ENCODE measurements at regions not wholly inside any gene's neighbourhood (a gene's known extent, or its start where the extent isn't known, plus 50 kb on each side); places are given as distances from the start of the nearest gene placed in this dataset.

DNA sequence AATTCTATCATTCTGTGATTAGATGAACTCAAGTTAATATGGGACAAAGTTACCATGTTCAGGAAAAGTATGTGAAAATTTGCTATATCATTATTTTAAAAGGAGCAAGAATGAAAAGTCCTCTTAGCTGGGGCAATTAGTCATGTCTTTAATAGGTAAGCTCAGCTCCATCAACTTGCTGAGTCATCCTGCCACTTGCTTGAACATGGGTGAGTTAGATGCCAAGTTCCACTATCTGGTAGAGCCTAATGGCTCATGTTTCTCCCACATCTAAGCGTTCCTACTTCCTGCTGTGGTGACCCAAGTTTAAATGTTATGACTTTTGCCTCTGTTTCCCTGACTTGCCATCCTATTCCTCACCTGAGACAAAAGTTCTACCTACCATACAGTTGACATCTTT lies 276.8 kb downstream of the ZNF674 start:
- TF ChIP-seq, protein P1, sequence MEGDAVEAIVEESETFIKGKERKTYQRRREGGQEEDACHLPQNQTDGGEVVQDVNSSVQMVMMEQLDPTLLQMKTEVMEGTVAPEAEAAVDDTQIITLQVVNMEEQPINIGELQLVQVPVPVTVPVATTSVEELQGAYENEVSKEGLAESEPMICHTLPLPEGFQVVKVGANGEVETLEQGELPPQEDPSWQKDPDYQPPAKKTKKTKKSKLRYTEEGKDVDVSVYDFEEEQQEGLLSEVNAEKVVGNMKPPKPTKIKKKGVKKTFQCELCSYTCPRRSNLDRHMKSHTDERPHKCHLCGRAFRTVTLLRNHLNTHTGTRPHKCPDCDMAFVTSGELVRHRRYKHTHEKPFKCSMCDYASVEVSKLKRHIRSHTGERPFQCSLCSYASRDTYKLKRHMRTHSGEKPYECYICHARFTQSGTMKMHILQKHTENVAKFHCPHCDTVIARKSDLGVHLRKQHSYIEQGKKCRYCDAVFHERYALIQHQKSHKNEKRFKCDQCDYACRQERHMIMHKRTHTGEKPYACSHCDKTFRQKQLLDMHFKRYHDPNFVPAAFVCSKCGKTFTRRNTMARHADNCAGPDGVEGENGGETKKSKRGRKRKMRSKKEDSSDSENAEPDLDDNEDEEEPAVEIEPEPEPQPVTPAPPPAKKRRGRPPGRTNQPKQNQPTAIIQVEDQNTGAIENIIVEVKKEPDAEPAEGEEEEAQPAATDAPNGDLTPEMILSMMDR (IDR thresholded peaks at IDR 0.05; ENCODE audit: borderline replicate concordance, control extremely low read depth, extremely low read depth, insufficient read depth, missing control alignments): no peak
- in situ Hi-C loops (cut with MboI; ENCODE audit: low sequenced_read_pairs, unreplicated experiment): no loop called here
- DNase-seq (ENCODE audit: low spot score): no peak

DNA sequence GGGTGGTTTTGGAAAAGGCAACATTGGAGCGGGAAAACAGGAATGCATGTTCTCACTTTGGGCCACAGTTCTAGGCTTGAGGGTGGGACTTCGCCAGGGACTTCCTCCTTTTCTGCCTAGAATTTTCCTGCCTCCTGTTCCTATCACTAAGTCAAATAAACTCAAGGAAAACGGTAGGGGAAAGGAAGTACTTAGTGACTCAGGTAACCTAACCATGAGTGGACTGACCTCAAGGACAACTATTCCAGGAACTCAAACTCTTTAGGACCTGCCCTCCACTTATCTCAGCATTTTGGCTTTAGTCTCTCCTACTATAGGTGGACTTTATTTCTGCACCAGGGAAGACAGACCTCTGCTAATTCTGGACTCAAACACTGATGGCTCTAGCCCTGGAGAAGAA lies 281.7 kb downstream of the ZNF674 start:
- in situ Hi-C loops (cut with MboI; ENCODE audit: low sequenced_read_pairs, unreplicated experiment): no loop called here
- no peak for DNase-seq (ENCODE audit: low spot score)
- TF ChIP-seq, protein P1 (IDR thresholded peaks at IDR 0.05; ENCODE audit: borderline replicate concordance, control extremely low read depth, extremely low read depth, insufficient read depth, missing control alignments): no peak

DNA sequence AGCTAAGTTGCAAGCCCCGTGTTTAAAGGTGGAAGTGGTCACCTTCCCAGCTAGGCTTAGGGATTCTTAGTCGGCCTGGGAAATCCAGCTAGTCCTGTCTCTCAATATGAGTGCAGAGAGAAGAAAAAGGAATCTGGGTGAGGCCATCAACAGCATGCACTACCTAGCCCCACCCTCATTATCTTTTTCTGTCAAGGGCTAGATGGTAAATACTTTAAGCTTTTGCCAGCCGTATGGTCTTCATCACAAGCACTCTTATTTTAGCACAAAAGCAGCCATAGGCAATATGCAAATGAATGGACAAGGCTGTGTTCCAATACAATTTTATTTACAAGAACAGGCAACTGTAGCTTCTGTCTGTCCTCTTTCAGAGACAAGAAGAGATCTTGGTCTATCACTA lies 282.9 kb downstream of the ZNF674 start:
- TF ChIP-seq, protein P1 (IDR thresholded peaks at IDR 0.05; ENCODE audit: borderline replicate concordance, control extremely low read depth, extremely low read depth, insufficient read depth, missing control alignments): no peak
- in situ Hi-C loops (cut with MboI; ENCODE audit: low sequenced_read_pairs, unreplicated experiment): no loop called here
- no peak for DNase-seq (ENCODE audit: low spot score)

DNA sequence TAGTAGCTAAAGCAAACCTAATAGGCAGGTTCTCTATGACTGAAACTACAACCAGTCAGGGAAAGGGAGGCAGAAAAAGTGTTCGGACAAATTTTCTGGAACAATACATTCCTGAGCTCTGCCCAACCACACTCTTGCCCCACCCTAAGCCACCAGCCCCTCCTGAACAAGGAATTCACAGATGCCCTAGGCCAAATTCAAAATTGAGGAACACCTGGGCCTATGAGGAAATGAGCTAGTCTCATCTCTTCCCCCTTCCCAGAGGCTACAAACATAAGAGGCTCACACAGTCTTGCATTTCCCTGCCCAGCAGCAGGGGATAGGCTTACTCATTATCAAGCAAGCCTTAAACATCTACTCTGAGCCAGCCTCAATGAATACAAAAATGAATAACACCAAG lies 284.7 kb downstream of the ZNF674 start:
- DNase-seq (ENCODE audit: low spot score): no peak
- in situ Hi-C loops (cut with MboI; ENCODE audit: low sequenced_read_pairs, unreplicated experiment): no loop called here
- TF ChIP-seq, protein P1 (IDR thresholded peaks at IDR 0.05; ENCODE audit: borderline replicate concordance, control extremely low read depth, extremely low read depth, insufficient read depth, missing control alignments): no peak

DNA sequence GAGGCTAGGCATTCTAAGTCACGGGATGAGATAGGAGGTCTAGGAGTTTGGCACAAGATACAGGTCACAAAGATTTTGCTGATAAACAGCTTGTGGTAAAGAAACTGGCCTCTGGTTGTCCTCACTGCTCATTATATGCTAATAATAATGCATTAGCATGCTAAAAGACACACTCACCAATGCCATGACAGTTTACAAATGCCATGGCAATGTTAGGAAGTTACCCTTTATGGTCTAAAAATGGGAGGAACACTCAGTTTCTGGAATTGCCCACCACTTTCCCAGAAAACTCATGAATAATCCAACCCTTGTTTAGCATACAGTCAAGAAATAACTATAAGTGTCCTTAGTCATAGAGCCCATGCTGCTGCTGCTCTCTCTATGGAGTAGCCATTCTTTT lies 286.9 kb downstream of the ZNF674 start:
- TF ChIP-seq, protein P1 (IDR thresholded peaks at IDR 0.05; ENCODE audit: borderline replicate concordance, control extremely low read depth, extremely low read depth, insufficient read depth, missing control alignments): no peak
- DNase-seq (ENCODE audit: low spot score): no peak

DNA sequence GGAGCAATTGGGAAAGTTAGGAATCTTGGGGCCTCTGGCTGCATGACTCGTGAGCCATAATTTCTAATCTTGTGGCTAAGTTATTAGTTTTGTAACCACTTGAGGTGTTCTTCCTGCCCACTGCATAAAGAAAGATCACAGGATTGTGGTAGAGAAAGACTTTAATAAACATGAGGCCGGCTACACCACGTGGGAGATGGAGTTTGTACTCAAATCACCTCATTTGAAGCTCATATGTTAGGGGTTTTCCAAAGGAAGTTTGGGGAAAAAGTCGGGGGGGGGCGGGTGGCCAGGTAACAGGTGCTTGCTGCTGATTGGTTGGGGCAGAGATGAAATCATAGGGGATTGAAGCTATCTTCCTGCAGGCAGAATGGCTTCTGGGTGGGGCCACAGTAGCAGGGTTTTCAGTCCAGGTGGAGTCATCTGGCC lies 287.8 kb downstream of the ZNF674 start:
- no peak for DNase-seq (ENCODE audit: low spot score)
- in situ Hi-C loops (cut with MboI; ENCODE audit: low sequenced_read_pairs, unreplicated experiment): no loop called here
- TF ChIP-seq, protein P1 (IDR thresholded peaks at IDR 0.05; ENCODE audit: borderline replicate concordance, control extremely low read depth, extremely low read depth, insufficient read depth, missing control alignments): no peak

More for the DNA sequence above, 286.9 kb downstream of the ZNF674 start:
- in situ Hi-C loops (cut with MboI; ENCODE audit: low sequenced_read_pairs, unreplicated experiment): no loop called here

DNA sequence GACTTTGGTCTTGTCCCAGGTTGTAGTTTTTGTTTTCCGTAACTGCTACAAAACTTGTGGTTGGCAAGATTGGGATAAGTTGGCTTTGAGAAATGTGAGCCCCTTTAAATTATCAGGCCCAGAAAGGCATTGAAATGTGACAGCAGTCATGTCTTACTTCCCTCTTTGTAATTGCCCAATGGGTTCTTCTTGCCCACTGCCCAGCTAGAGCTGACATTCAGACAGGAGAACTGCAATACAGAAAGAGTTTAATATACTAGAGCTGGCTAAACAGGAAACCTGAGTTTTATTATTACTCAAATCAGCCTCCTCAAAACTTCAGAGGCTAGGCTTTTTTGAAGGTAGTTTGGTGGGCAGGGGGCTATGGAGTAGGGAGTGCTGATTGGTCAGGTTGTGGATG lies 288.3 kb downstream of the ZNF674 start:
- TF ChIP-seq, protein P1 (IDR thresholded peaks at IDR 0.05; ENCODE audit: borderline replicate concordance, control extremely low read depth, extremely low read depth, insufficient read depth, missing control alignments): no peak
- in situ Hi-C loops (cut with MboI; ENCODE audit: low sequenced_read_pairs, unreplicated experiment): no loop called here
- no peak for DNase-seq (ENCODE audit: low spot score)
